Osteoblast (primary cell): ENCODE measurements at regions not wholly inside any gene's neighbourhood (a gene's known extent, or its start where the extent isn't known, plus 50 kb on each side); places are given as distances from the start of the nearest gene placed in this dataset.

Experiments used
- DNase-seq: peaks from one replicate; pipeline ENCODE4 v3.0.0; 2011; ENCODE audit warnings: low spot score, mixed read lengths; ENCODE audit not compliant: insufficient read length; ENCODE audit errors: missing footprints
- H2AFZ ChIP-seq: 2 replicates; pipeline ENCODE4 v1.6.0; 2011; ENCODE audit warnings: mild to moderate bottlenecking, low read length
- H3K27ac ChIP-seq: 2 replicates; pipeline ENCODE4 v1.5.1; 2011; ENCODE audit warnings: mild to moderate bottlenecking, low read depth, low read length, moderate library complexity
- H3K27me3 ChIP-seq: 2 replicates; pipeline ENCODE4 v1.6.0; 2012; ENCODE audit warnings: mild to moderate bottlenecking, control low read depth, inconsistent platforms, low read length, moderate library complexity; ENCODE audit not compliant: insufficient read depth
- H3K36me3 ChIP-seq: 2 replicates; pipeline ENCODE4 v1.5.1; 2011; ENCODE audit warnings: mild to moderate bottlenecking, low read length, control low read depth, moderate library complexity; ENCODE audit not compliant: insufficient read depth
- H3K4me1 ChIP-seq: 2 replicates; pipeline ENCODE4 v1.5.1; 2011; ENCODE audit warnings: mild to moderate bottlenecking, low read length, control low read depth, moderate library complexity; ENCODE audit not compliant: insufficient read depth
- H3K4me2 ChIP-seq: 2 replicates; pipeline ENCODE4 v1.6.0; 2011; ENCODE audit warnings: mild to moderate bottlenecking, low read length; ENCODE audit not compliant: insufficient read depth
- H3K4me3 ChIP-seq: fragments of 200-600 bp; sonication (generic); 3 replicates; pipeline ENCODE4 v1.5.1; 2012; ENCODE audit warnings: mild to moderate bottlenecking, low read length, inconsistent platforms; ENCODE audit not compliant: insufficient read depth
- H3K79me2 ChIP-seq: 2 replicates; pipeline ENCODE4 v1.6.0; 2012; ENCODE audit warnings: mild to moderate bottlenecking, low read length, control low read depth, inconsistent platforms; ENCODE audit not compliant: insufficient read depth
- H3K9me3 ChIP-seq: 2 replicates; pipeline ENCODE4 v1.5.1; 2011; ENCODE audit warnings: low read depth, low read length, control low read depth
- H4K20me1 ChIP-seq: 2 replicates; pipeline ENCODE4 v1.6.0; 2012; ENCODE audit warnings: mild to moderate bottlenecking, low read length, control low read depth; ENCODE audit not compliant: insufficient read depth
- CTCF ChIP-seq: IDR thresholded peaks from 2 replicates; pipeline ENCODE4 v1.5.1; 2011; ENCODE audit warnings: mild to moderate bottlenecking, low read depth, low read length, moderate library complexity; ENCODE audit errors: extremely low read depth

GRCh38 chr6:100132005-100132404 is 138.0 kb upstream of the MCHR2 start:
- Histone ChIP-seq H3K4me1 (no peaks in the 10 kb centered on the region), H3K27ac (no peak overlapping the region), H2AFZ (no peak overlapping the region), H3K9me3 (peaks cover 4% of the 10 kb centered on the region), H3K36me3 (no peaks in the 10 kb centered on the region), H4K20me1 (no peaks in the 10 kb centered on the region), H3K4me2 (no peak overlapping the region), H3K79me2 (no peaks in the 10 kb centered on the region), H3K4me3 (no peak overlapping the region), H3K27me3 (peaks cover 12% of the 10 kb centered on the region)
- no peak for TF ChIP-seq CTCF
- DNase-seq, result no peak

GRCh38 chr6:100130630-100131029 is 136.6 kb upstream of the MCHR2 start:
- H3K9me3 ChIP-seq, result peaks cover 4% of the 10 kb centered on the region
- no peak for TF ChIP-seq CTCF
- H3K27me3 ChIP-seq, result peaks cover 12% of the 10 kb centered on the region
- H3K36me3 ChIP-seq, result no peaks in the 10 kb centered on the region
- H2AFZ ChIP-seq, result no peak overlapping the region
- H3K79me2 ChIP-seq, result no peaks in the 10 kb centered on the region
- H3K4me2 ChIP-seq, result no peak overlapping the region
- no peaks in the 10 kb centered on the region for H4K20me1 ChIP-seq
- no peak overlapping the region for H3K4me3 ChIP-seq
- no peak for DNase-seq
- no peak overlapping the region for H3K27ac ChIP-seq
- no peaks in the 10 kb centered on the region for H3K4me1 ChIP-seq

- TF ChIP-seq CTCF, result no peak
- Histone ChIP-seq H3K4me3 (no peak overlapping the region), H3K4me1 (no peaks in the 10 kb centered on the region), H3K9me3 (peaks cover 4% of the 10 kb centered on the region), H2AFZ (no peak overlapping the region), H3K4me2 (no peak overlapping the region), H3K79me2 (no peaks in the 10 kb centered on the region), H4K20me1 (no peaks in the 10 kb centered on the region), H3K27ac (no peak overlapping the region), H3K36me3 (no peaks in the 10 kb centered on the region), H3K27me3 (peaks cover 12% of the 10 kb centered on the region)
- peak; percentile 51 for DNase-seq
Measured at GRCh38 chr6:100126790-100127484, 132.9 kb upstream of the MCHR2 start.

- Histone ChIP-seq H2AFZ (no peak overlapping the region), H3K4me1 (no peaks in the 10 kb centered on the region), H3K36me3 (no peaks in the 10 kb centered on the region), H3K27me3 (peaks cover 6% of the 10 kb centered on the region), H3K4me2 (no peak overlapping the region), H3K9me3 (no peaks in the 10 kb centered on the region), H3K4me3 (no peak overlapping the region), H3K79me2 (no peaks in the 10 kb centered on the region), H4K20me1 (no peaks in the 10 kb centered on the region), H3K27ac (no peak overlapping the region)
- no peak for DNase-seq
- TF ChIP-seq CTCF, result no peak
Measured at GRCh38 chr6:100121854-100122609, 128.0 kb upstream of the MCHR2 start.
